Neural cell (in vitro differentiated cells): ENCODE measurements at regions not wholly inside any gene's neighbourhood (a gene's known extent, or its start where the extent isn't known, plus 50 kb on each side); places are given as distances from the start of the nearest gene placed in this dataset.

Experiments used
- EP300 ChIP-seq: fragments of 450-650 bp; conservative IDR thresholded peaks from 2 replicates; pipeline ENCODE4 v1.6.1; 2014; ENCODE audit warnings: antibody characterized with exemption, mild to moderate bottlenecking, moderate library complexity; ENCODE audit not compliant: poor library complexity, severe bottlenecking
- EZH2 ChIP-seq: fragments of 200-600, 300-800 bp; shearing (Covaris generic), sonication (generic); IDR thresholded peaks from 2 replicates; pipeline ENCODE4 v1.6.1; 2014; ENCODE audit warnings: antibody characterized with exemption, low read length, borderline replicate concordance, mild to moderate bottlenecking; ENCODE audit not compliant: insufficient read depth, poor library complexity, severe bottlenecking
- MXI1 ChIP-seq: fragments of 450-650 bp; conservative IDR thresholded peaks from 2 replicates; pipeline ENCODE4 v1.6.1; 2014; ENCODE audit warnings: antibody characterized with exemption, mild to moderate bottlenecking; ENCODE audit not compliant: poor library complexity, severe bottlenecking
- RAD21 ChIP-seq: fragments of 450-650 bp; conservative IDR thresholded peaks from 2 replicates; pipeline ENCODE4 v1.6.1; 2014; ENCODE audit warnings: antibody characterized with exemption, mild to moderate bottlenecking, moderate library complexity
- SMC3 ChIP-seq: fragments of 450-650 bp; conservative IDR thresholded peaks from 2 replicates; pipeline ENCODE4 v1.6.1; 2014; ENCODE audit warnings: antibody characterized with exemption, mild to moderate bottlenecking, moderate library complexity; ENCODE audit not compliant: poor library complexity
- TAF1 ChIP-seq: IDR thresholded peaks from 2 replicates; pipeline ENCODE4 v1.6.1; 2012; ENCODE audit warnings: low read depth
- TF ChIP-seq, protein P1 (sequence below): IDR thresholded peaks from 2 replicates; pipeline ENCODE4 v1.6.1; 2012; ENCODE audit warnings: borderline replicate concordance
- TF ChIP-seq, protein P2 (sequence below): fragments of 450-650 bp; IDR thresholded peaks from 2 replicates; pipeline ENCODE4 v1.5.1; 2014; ENCODE audit warnings: antibody characterized with exemption, mild to moderate bottlenecking, moderate library complexity; ENCODE audit not compliant: poor library complexity, severe bottlenecking

DNA sequence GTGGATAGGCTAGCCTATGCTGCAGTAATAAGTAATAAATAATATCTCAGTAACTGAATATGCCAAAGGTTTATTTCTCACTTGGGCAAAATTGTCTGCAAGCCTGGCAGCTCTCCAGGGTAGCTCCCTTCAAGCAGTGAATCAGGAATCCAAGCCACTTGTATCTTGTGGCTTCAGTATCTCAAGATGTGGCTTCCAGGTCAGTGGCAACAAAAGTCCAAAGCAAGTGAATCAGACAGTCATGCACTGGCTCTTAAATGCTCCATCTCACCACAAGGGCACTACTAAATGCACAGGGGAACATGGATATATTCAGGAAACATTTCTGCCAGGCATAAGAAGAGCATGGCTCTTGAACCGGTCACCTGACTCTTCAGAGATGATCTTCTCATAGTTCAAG, 126.3 kb downstream of the KCTD12 start:
- TF ChIP-seq, protein P1, sequence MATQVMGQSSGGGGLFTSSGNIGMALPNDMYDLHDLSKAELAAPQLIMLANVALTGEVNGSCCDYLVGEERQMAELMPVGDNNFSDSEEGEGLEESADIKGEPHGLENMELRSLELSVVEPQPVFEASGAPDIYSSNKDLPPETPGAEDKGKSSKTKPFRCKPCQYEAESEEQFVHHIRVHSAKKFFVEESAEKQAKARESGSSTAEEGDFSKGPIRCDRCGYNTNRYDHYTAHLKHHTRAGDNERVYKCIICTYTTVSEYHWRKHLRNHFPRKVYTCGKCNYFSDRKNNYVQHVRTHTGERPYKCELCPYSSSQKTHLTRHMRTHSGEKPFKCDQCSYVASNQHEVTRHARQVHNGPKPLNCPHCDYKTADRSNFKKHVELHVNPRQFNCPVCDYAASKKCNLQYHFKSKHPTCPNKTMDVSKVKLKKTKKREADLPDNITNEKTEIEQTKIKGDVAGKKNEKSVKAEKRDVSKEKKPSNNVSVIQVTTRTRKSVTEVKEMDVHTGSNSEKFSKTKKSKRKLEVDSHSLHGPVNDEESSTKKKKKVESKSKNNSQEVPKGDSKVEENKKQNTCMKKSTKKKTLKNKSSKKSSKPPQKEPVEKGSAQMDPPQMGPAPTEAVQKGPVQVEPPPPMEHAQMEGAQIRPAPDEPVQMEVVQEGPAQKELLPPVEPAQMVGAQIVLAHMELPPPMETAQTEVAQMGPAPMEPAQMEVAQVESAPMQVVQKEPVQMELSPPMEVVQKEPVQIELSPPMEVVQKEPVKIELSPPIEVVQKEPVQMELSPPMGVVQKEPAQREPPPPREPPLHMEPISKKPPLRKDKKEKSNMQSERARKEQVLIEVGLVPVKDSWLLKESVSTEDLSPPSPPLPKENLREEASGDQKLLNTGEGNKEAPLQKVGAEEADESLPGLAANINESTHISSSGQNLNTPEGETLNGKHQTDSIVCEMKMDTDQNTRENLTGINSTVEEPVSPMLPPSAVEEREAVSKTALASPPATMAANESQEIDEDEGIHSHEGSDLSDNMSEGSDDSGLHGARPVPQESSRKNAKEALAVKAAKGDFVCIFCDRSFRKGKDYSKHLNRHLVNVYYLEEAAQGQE = no peak
- TF ChIP-seq, protein P2, sequence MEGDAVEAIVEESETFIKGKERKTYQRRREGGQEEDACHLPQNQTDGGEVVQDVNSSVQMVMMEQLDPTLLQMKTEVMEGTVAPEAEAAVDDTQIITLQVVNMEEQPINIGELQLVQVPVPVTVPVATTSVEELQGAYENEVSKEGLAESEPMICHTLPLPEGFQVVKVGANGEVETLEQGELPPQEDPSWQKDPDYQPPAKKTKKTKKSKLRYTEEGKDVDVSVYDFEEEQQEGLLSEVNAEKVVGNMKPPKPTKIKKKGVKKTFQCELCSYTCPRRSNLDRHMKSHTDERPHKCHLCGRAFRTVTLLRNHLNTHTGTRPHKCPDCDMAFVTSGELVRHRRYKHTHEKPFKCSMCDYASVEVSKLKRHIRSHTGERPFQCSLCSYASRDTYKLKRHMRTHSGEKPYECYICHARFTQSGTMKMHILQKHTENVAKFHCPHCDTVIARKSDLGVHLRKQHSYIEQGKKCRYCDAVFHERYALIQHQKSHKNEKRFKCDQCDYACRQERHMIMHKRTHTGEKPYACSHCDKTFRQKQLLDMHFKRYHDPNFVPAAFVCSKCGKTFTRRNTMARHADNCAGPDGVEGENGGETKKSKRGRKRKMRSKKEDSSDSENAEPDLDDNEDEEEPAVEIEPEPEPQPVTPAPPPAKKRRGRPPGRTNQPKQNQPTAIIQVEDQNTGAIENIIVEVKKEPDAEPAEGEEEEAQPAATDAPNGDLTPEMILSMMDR = no peak
- no peak for TF ChIP-seq EZH2
- TF ChIP-seq EP300 = no peak
- TF ChIP-seq SMC3 = no peak
- no peak for TF ChIP-seq MXI1
- TF ChIP-seq TAF1 = no peak
- TF ChIP-seq RAD21 = no peak
